ENCODE measurements at regions not wholly inside any gene's neighbourhood (a gene's known extent, or its start where the extent isn't known, plus 50 kb on each side); places are given as distances from the start of the nearest gene placed in this dataset.
"Not testable (repeated sequence)": the region's sequence is repeated elsewhere in the genome, so short reads cannot be mapped to it uniquely, and the experiment has no call there.

DNA sequence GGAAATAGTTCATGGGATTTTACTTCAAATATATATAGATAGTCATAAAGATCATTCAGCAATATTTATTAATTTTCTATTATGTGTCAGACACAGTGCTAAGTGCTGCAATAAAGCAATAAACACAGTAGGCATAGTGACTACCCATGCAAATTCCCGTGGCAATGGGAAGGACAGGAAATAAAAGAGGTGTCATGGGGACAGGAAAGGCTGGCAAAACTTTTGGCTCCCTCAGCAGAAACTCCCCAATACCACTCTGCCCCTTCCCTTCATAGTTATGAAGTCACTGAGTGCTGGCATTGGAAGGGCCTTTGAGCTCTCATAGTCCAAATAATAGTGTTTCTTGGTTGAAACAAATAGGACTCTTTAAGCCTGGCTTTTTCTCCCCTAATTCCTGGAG is 104.4 kb upstream of the DPT start:
- DNase-seq (ENCODE audit: low read depth), result no peak
- TF ChIP-seq, protein P1, sequence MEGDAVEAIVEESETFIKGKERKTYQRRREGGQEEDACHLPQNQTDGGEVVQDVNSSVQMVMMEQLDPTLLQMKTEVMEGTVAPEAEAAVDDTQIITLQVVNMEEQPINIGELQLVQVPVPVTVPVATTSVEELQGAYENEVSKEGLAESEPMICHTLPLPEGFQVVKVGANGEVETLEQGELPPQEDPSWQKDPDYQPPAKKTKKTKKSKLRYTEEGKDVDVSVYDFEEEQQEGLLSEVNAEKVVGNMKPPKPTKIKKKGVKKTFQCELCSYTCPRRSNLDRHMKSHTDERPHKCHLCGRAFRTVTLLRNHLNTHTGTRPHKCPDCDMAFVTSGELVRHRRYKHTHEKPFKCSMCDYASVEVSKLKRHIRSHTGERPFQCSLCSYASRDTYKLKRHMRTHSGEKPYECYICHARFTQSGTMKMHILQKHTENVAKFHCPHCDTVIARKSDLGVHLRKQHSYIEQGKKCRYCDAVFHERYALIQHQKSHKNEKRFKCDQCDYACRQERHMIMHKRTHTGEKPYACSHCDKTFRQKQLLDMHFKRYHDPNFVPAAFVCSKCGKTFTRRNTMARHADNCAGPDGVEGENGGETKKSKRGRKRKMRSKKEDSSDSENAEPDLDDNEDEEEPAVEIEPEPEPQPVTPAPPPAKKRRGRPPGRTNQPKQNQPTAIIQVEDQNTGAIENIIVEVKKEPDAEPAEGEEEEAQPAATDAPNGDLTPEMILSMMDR (IDR thresholded peaks at IDR 0.05; ENCODE audit: insufficient read depth, low read depth, low read length, missing control alignments), result no peak
- H3K4me3 ChIP-seq (ENCODE audit: low read depth, low read length), result no peak overlapping the region

DNA sequence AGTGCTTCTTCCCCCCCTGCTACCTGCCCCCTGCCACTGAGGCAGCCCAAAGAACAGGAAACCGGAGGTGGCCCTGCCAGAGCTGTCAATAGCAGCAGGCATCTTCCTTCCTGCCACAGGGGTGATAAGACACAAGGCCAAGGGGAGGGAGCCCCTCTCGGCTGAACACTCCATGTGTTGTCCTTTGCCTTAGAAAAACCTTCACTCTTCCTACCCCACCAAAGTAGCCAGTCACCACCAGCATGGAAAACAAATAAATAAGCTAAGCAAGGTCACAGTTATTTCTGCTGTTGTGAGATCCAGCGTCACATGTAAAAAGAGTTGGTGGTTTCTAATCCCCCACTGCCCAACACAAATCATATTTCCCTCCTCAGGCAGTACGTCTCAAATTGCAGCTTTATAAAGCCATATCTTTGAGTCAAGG is 104.8 kb upstream of the DPT start:
- no peak overlapping the region for H3K4me3 ChIP-seq (ENCODE audit: low read depth, low read length)
- DNase-seq (ENCODE audit: low read depth), result no peak
- TF ChIP-seq, protein P1 (IDR thresholded peaks at IDR 0.05; ENCODE audit: insufficient read depth, low read depth, low read length, missing control alignments), result no peak

DNA sequence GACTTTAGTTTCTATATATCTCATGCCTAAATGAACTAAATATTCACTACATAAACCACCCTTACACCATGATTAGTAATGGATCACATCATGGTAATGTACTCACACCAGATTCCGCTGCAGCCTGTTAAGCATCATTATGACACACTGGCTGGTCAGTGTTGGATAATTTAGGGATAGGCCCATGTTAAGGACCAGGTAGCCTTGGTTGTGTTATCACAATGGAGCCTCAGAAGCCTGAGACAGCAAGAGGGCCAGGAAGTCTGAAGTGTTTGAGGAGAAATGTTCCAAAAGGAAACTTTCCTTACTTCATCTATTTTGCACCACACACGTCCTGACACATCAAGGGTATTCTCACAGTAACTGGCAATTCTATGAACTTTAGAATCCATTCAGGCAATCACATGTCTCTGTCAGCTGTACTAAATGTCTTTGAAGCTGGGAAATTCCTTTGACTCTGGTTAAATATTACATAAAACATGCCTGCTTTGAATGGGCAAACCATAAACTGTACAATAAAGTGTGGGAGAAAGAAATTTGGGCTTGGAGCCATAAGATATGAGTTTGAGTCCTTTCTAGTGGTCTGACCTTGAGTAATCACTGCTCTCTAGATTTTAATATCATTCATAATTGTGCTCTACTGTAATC is 105.3 kb upstream of the DPT start:
- no peak overlapping the region for H3K4me3 ChIP-seq (ENCODE audit: low read depth, low read length)
- no peak for DNase-seq (ENCODE audit: low read depth)
- TF ChIP-seq, protein P1 (IDR thresholded peaks at IDR 0.05; ENCODE audit: insufficient read depth, low read depth, low read length, missing control alignments), result no peak

DNA sequence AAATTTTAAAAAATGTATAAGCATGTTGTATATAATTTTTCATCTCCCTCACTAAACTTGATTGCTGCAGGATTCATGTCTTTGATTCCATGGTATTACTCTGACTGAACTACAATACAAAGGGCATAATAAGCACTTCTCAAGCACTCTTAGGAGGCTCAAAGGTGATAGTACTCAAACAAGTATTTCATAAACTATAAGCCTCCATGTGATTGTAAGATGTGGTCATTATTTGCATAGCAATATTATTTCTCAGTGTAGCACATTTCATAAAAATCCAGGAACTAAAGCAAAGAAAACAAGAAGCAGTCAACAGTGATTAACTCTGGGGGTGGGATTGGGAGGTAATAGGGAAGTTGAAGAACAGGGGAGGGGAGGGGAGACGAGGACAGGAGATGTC is 106.2 kb upstream of the DPT start:
- TF ChIP-seq, protein P1 (IDR thresholded peaks at IDR 0.05; ENCODE audit: insufficient read depth, low read depth, low read length, missing control alignments), result no peak
- no peak for DNase-seq (ENCODE audit: low read depth)

DNA sequence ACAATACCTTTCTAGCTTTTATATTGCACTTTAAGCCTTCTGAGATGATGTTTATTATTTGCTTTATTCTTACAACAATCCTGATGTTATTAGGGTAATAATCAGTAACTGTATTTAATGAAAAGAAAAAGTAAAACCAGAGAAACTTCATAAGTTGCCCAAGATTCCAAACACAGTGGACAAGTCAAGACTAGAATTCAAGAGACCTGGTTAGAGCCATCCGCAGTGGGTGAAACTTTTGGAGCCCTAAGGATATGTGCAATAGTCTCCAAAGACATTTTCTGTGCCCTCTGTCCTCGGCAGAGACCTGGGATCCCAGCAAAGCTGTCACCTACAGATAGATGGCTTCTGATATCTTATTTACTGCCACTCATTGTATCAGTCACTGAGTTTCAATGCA is 106.8 kb upstream of the DPT start:
- TF ChIP-seq, protein P1 (IDR thresholded peaks at IDR 0.05; ENCODE audit: insufficient read depth, low read depth, low read length, missing control alignments), result no peak
- DNase-seq (ENCODE audit: low read depth), result no peak

More for the DNA sequence above, 106.2 kb upstream of the DPT start:
- H3K4me3 ChIP-seq (ENCODE audit: low read depth, low read length), result no peak overlapping the region

DNA sequence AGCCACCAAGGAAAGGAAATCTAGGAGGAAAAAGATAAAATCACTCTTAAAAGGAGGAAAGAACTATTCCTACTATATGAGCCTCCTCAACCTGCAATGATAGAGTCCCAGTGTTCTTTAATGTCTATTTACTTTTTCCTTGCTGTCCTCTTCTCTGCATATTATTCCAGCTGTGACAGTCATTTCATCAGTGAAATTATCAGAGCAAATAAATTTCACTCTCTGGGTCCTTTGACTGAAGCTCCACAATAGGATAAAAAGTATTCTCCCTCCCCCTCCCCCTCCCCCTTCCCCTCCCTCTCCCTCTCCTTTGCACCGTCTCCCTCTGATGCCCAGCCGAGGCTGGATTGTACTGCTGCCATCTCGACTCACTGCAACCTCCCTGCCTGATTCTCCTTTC is 107.5 kb upstream of the DPT start:
- TF ChIP-seq, protein P1 (IDR thresholded peaks at IDR 0.05; ENCODE audit: insufficient read depth, low read depth, low read length, missing control alignments), result no peak

More for the DNA sequence above, 106.8 kb upstream of the DPT start:
- H3K4me3 ChIP-seq (ENCODE audit: low read depth, low read length), result no peak overlapping the region

DNA sequence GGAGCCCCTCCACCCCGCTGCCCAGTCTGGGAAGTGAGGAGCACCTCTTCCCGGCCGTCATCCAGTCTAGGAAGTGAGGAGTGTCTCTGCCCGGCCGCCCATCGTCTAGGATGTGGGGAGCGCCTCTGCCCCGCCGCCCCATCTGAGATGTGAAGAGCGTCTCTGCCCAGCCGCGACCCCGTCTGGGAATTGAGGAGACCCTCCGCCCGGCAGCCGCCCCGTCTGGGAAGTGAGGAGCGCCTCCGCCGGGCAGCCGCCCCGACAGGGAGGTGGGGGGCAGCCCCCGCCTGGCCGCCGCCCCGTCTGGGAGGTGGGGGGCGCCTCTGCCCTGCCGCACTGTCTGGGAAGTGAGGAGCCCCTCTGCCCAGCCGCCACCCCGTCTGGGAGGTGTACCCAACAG is 108.2 kb upstream of the DPT start:
- not testable (repeated sequence) for H3K4me3 ChIP-seq (ENCODE audit: low read depth, low read length)

More for the DNA sequence above, 107.5 kb upstream of the DPT start:
- no peak for DNase-seq (ENCODE audit: low read depth)
- H3K4me3 ChIP-seq (ENCODE audit: low read depth, low read length), result no peak overlapping the region

More for the DNA sequence above, 108.2 kb upstream of the DPT start:
- not testable (repeated sequence) for DNase-seq (ENCODE audit: low read depth)
